Endothelial cell of umbilical vein (primary cell): ENCODE measurements at regions not wholly inside any gene's neighbourhood (a gene's known extent, or its start where the extent isn't known, plus 50 kb on each side); places are given as distances from the start of the nearest gene placed in this dataset.

Source experiments
- BruUV-seq: library from RNA; stranded (reverse); fragments of 400-500 nt; replicated peaks from 2 replicates; lab custom pipeline; 2021; lab: Mats Ljungman, UMichigan
- CTCF ChIA-PET: fragments of 300-600, 350-600 bp; sonication (Branson Sonifier 250); formaldehyde crosslinking; loops from one replicate; lab custom pipeline; 2021; ENCODE audit warnings: antibody characterized with exemption, inconsistent platforms; lab: Charles Lee
- POLR2A ChIA-PET: fragments of 300-600, 350-600 bp; sonication (Branson Sonifier 250); formaldehyde crosslinking; loops from one replicate; lab custom pipeline; 2021; ENCODE audit warnings: antibody characterized with exemption, inconsistent platforms; lab: Charles Lee
- DNase-seq: peaks from one replicate; pipeline ENCODE4 v3.0.0-alpha.2; 2011; ENCODE audit warnings: low read depth, low spot score
- FAIRE-seq: peaks from 2 replicates; lab custom pipeline; 2011; peaks lifted over from hg19 to GRCh38; lab: Jason Lieb, UNC
- H2AFZ ChIP-seq: 2 replicates; pipeline ENCODE4 v1.6.0; 2012; ENCODE audit warnings: low read depth, low read length, control low read depth, inconsistent platforms
- H3K27ac ChIP-seq: 2 replicates; pipeline ENCODE4 v1.5.1; 2011; ENCODE audit warnings: low read depth, mild to moderate bottlenecking, control low read depth, low read length, moderate library complexity; ENCODE audit not compliant: insufficient read depth
- H3K27me3 ChIP-seq, 2 experiments: 2 replicates each; pipeline versions ENCODE4 v1.6.0 to v1.6.1; 2011; ENCODE audit warnings: low read length in 2 of 2, mixed read lengths in 1 of 2; ENCODE audit not compliant: control insufficient read depth in 2 of 2, insufficient read depth in 2 of 2
- H3K36me3 ChIP-seq, 2 experiments: 2 replicates in 1 of 2; 3 replicates in 1 of 2; pipeline ENCODE4 v1.5.1; 2011; ENCODE audit warnings: low read length in 2 of 2, mild to moderate bottlenecking in 1 of 2, moderate library complexity in 1 of 2; ENCODE audit not compliant: control insufficient read depth in 2 of 2, insufficient read depth in 2 of 2; ENCODE audit errors: extremely low read depth in 1 of 2
- H3K4me1 ChIP-seq: 3 replicates; pipeline ENCODE4 v1.5.1; 2011; ENCODE audit warnings: mild to moderate bottlenecking, low read length; ENCODE audit not compliant: control insufficient read depth, insufficient read depth; ENCODE audit errors: extremely low read depth
- H3K4me2 ChIP-seq: 2 replicates; pipeline ENCODE4 v1.6.1; 2011; ENCODE audit warnings: low read length, control low read depth, mixed read lengths; ENCODE audit not compliant: insufficient read depth
- H3K4me3 ChIP-seq, 3 experiments: fragments of 200-600 bp in 1 of 3; sonication (generic), shearing (Covaris generic) in 1 of 3; replicated peaks in 1 of 3; 2 replicates each; pipeline ENCODE4 v1.5.1; 2011 to 2016; ENCODE audit warnings: control low read depth in 3 of 3, low read length in 3 of 3, mild to moderate bottlenecking in 2 of 3, inconsistent platforms in 1 of 3, low read depth in 1 of 3, moderate library complexity in 1 of 3; ENCODE audit not compliant: insufficient read depth in 1 of 3
- H3K79me2 ChIP-seq: 2 replicates; pipeline ENCODE4 v1.6.0; 2012; ENCODE audit warnings: low read length, inconsistent platforms; ENCODE audit not compliant: control insufficient read depth, insufficient read depth
- H3K9ac ChIP-seq: replicated peaks from 2 replicates; pipeline ENCODE3; 2011; ENCODE audit warnings: low read length, control low read depth; ENCODE audit not compliant: insufficient read depth; ENCODE audit errors: extremely low read depth
- H3K9me1 ChIP-seq: replicated peaks from 3 replicates; pipeline ENCODE4 v1.6.0; 2011; ENCODE audit warnings: mild to moderate bottlenecking, low read length; ENCODE audit not compliant: control insufficient read depth, insufficient read depth; ENCODE audit errors: extremely low read depth
- H3K9me3 ChIP-seq: replicated peaks from 2 replicates; pipeline ENCODE4 v1.5.1; 2012; ENCODE audit warnings: low read length, inconsistent platforms; ENCODE audit not compliant: control insufficient read depth, insufficient read depth
- H4K20me1 ChIP-seq: replicated peaks from 2 replicates; pipeline ENCODE3; 2011; ENCODE audit warnings: mild to moderate bottlenecking, low read length; ENCODE audit not compliant: control insufficient read depth, insufficient read depth; ENCODE audit errors: extremely low read depth
- CTCF ChIP-seq, 2 donors: IDR thresholded peaks; 1 replicate in 1 of 2; 2 replicates in 1 of 2; pipeline ENCODE4 v1.5.1; 2011; ENCODE audit warnings: low read length in 2 of 2, mild to moderate bottlenecking in 2 of 2, moderate library complexity in 2 of 2, control low read depth in 1 of 2, inconsistent platforms in 1 of 2, low read depth in 1 of 2; ENCODE audit not compliant: insufficient read depth in 1 of 2; ENCODE audit errors: extremely low read depth in 1 of 2
- EZH2 ChIP-seq: IDR thresholded peaks from 2 replicates; pipeline ENCODE4 v1.6.1; 2012; ENCODE audit warnings: borderline replicate concordance, low read depth, mild to moderate bottlenecking, moderate library complexity, low read length, inconsistent platforms; ENCODE audit not compliant: severe bottlenecking
- FOS ChIP-seq: IDR thresholded peaks from 2 replicates; pipeline ENCODE4 v1.6.1; 2011; ENCODE audit warnings: mild to moderate bottlenecking, low read length, moderate library complexity, borderline replicate concordance; ENCODE audit not compliant: insufficient read depth
- GATA2 ChIP-seq: IDR thresholded peaks from 2 replicates; pipeline ENCODE4 v1.7.0; 2011; ENCODE audit warnings: low read depth, mild to moderate bottlenecking, moderate library complexity, mixed read lengths, low read length; ENCODE audit not compliant: insufficient read length, insufficient read depth
- JUN ChIP-seq: IDR thresholded peaks from 2 replicates; pipeline ENCODE4 v1.6.1; 2011; ENCODE audit warnings: borderline replicate concordance, low read depth; ENCODE audit not compliant: insufficient read length, insufficient read depth
- MAX ChIP-seq: IDR thresholded peaks from 2 replicates; pipeline ENCODE4 v1.6.1; 2011; ENCODE audit not compliant: insufficient read depth, insufficient read length
- MYC ChIP-seq: IDR thresholded peaks from one replicate; pipeline ENCODE4 v1.6.1; 2011; ENCODE audit warnings: mild to moderate bottlenecking, low read depth, low read length
- POLR2A ChIP-seq: IDR thresholded peaks from 2 replicates; pipeline ENCODE4 v1.6.1; 2012; ENCODE audit warnings: low read depth, mild to moderate bottlenecking, control low read depth, low read length
- POLR2AphosphoS5 ChIP-seq: IDR thresholded peaks from 2 replicates; pipeline ENCODE4 v1.6.1; 2012; ENCODE audit warnings: low read depth, mild to moderate bottlenecking, control low read depth, low read length, moderate library complexity; ENCODE audit not compliant: insufficient read depth
- dilution Hi-C: fragments of 300-500 bp; cut with MboI; formaldehyde crosslinking; loops from one replicate; pipeline ENCODE4 v1.15.0; 2019; ENCODE audit warnings: low sequenced_read_pairs; ENCODE audit not compliant: extremely low pct_ligation_motif_present
- intact Hi-C: fragments of 100-400 bp; cut with micrococcal nuclease; formaldehyde crosslinking; loops from one replicate; pipeline ENCODE4 v1.10.0; 2022

- no peak overlapping the region for H3K4me2 ChIP-seq
- no peak overlapping the region for H2AFZ ChIP-seq
- dilution Hi-C loops = no loop called here
- no peaks in the 10 kb centered on the region for H4K20me1 ChIP-seq
- H3K9me1 ChIP-seq = no peaks in the 10 kb centered on the region
- no peaks in the 10 kb centered on the region for H3K27me3 ChIP-seq
- ChIA-PET POLR2A (no interaction called here), CTCF (no interaction called here)
- no peak overlapping the region for H3K4me3 ChIP-seq
- DNase-seq = peak; percentile 15
- no peaks in the 10 kb centered on the region for H3K36me3 ChIP-seq
- no peaks in the 10 kb centered on the region for H3K9me3 ChIP-seq
- no peak overlapping the region for H3K27ac ChIP-seq
- no peaks in the 10 kb centered on the region for H3K79me2 ChIP-seq
- intact Hi-C loops = no loop called here
- FAIRE-seq = no peak
- no peaks in the 10 kb centered on the region for H3K4me1 ChIP-seq
- H3K9ac ChIP-seq = no peak overlapping the region
- BruUV-seq = no TSS peak
- no peak for TF ChIP-seq MAX
- TF ChIP-seq EZH2 = no peak
- TF ChIP-seq JUN = no peak
- TF ChIP-seq MYC = no peak
- no peak for TF ChIP-seq GATA2
- no peak for TF ChIP-seq FOS
- TF ChIP-seq POLR2A = no peak
- no peak for TF ChIP-seq POLR2AphosphoS5
- TF ChIP-seq CTCF (IDR thresholded peaks at IDR 0.05; ENCODE audit: extremely low read depth in 1 of 2, insufficient read depth in 1 of 2, low read depth in 1 of 2, low read length in 2 of 2) = no peak
These were observed 194.4 kb downstream of the FAM133A start for GRCh38 chrX:93868289-93868965.
